ENCODE measurements at regions not wholly inside any gene's neighbourhood (a gene's known extent, or its start where the extent isn't known, plus 50 kb on each side); places are given as distances from the start of the nearest gene placed in this dataset.

DNA sequence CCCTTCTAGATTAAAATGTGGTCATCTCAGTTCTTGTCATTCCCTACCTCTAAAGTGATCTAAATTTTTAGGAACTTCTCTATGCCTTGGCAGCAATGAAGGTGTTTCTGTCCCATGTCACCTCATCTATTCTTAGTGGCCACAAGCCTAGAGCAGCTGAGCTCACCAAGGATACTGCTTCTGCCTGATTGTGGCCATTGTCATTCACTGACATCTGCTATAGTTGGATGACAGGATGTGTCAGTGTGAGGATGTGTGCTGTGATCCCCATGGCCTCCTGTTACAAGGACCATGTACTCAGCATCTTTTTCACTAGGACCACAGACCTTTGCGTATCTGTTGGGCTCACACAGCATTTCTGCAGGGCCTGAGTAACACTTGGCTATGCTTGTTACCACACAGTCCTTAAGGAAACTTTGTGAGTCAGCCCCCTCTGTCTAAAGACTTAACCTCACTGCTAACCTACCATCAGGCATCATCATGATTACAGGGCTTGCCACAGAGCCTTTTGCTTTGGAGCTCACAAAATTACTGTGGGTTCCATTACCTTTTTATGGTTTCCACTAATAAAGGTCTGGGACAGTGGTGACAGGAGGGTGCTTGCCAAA lies 421.0 kb downstream of the ADAM29 start:
- ATAC-seq (no peak), DNase-seq (no peak)
- H3K4me3 Mint-ChIP-seq, result no peak overlapping the region
- H3K4me1 Mint-ChIP-seq (ENCODE audit: low read depth), result no peaks in the 10 kb centered on the region
- no peaks in the 10 kb centered on the region for H3K27me3 Mint-ChIP-seq (ENCODE audit: low read depth)
- no peaks in the 10 kb centered on the region for H3K36me3 Mint-ChIP-seq (ENCODE audit: insufficient read depth)
- H3K9me3 Mint-ChIP-seq, result peaks cover 15% of the 10 kb centered on the region

DNA sequence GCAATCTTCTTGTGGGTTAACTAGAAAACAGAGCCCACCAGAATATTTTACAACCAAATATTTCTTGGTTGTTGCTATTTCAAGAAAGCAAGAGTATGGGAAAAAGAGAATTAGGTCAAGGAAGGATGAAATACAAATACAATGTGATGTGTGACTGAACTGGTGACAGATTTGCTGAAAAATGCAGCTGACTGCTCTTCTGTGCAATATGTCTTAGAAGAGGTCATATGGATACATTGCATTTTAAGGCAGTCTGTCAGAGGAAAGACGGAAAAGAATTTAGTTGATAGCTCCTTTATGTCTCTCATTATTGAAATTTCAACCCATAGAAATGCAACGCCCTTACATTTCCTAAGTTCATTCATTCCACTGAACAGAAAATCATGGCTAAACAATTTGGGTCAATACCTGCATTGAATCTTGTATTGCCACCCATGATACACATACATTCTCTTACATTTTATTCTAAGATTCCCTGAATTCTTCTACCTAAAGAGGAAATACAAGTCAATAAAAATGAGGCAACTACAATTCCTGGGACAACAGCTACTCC lies 423.1 kb downstream of the ADAM29 start:
- Mint-ChIP-seq H3K4me3 (no peak overlapping the region), H3K36me3 (ENCODE audit: insufficient read depth) (no peaks in the 10 kb centered on the region), H3K9me3 (peaks cover 20% of the 10 kb centered on the region), H3K27me3 (ENCODE audit: low read depth) (no peaks in the 10 kb centered on the region), H3K4me1 (ENCODE audit: low read depth) (no peaks in the 10 kb centered on the region)
- ATAC-seq (no peak), DNase-seq (no peak)

DNA sequence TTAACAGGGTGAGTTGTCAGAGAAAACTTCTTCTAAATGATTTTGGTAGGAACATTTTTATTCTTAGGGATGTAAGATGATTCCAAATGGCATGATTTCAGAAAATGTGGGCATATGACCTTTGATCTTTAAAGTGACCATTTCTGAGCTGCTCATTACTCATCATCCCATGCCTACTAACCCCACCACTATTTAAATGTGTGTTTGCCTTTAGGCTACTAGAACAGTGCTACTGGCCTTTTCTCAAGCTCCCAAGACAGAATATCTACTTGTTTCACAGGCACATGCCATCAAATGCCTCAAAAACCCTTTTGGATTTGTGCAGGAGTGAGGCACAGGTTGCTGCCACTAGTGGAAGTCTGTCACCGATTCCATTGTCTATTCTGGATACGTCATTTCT lies 428.2 kb downstream of the ADAM29 start:
- ATAC-seq (no peak), DNase-seq (no peak)
- H3K4me3 Mint-ChIP-seq, result no peak overlapping the region
- H3K27me3 Mint-ChIP-seq (ENCODE audit: low read depth), result no peaks in the 10 kb centered on the region
- H3K36me3 Mint-ChIP-seq (ENCODE audit: insufficient read depth), result no peaks in the 10 kb centered on the region
- no peaks in the 10 kb centered on the region for H3K4me1 Mint-ChIP-seq (ENCODE audit: low read depth)
- H3K9me3 Mint-ChIP-seq, result peaks cover 15% of the 10 kb centered on the region

- Mint-ChIP-seq H3K27me3 (ENCODE audit: low read depth) (no peaks in the 10 kb centered on the region), H3K4me3 (no peak overlapping the region), H3K36me3 (ENCODE audit: insufficient read depth) (no peaks in the 10 kb centered on the region), H3K4me1 (ENCODE audit: low read depth) (no peaks in the 10 kb centered on the region), H3K9me3 (peaks cover 21% of the 10 kb centered on the region)
- DNase-seq (no peak), ATAC-seq (no peak)
These were observed 432.1 kb downstream of the ADAM29 start for GRCh38 chr4:175350246-175350645.

DNA sequence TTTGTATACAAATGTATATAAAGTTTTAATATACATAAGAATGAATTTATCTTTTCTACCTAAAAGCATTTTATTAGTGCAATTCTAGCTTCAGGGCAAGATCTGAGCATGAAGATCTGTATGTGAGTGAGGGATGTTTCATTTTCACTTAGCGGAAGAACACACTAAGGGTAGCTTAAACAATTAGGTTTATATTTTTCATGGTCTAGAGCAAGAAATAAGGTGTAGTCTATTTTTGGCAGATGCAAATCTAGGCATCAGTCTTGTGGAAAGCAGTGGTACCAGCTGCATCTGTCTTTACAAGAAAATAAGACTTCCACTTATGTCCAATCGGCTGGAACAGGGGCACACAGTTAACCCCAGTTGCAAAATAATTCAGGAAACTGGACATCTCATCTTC lies 433.3 kb downstream of the ADAM29 start:
- Mint-ChIP-seq H3K4me1 (ENCODE audit: low read depth) (no peaks in the 10 kb centered on the region), H3K4me3 (no peak overlapping the region), H3K9me3 (peaks cover 24% of the 10 kb centered on the region), H3K27me3 (ENCODE audit: low read depth) (no peaks in the 10 kb centered on the region), H3K36me3 (ENCODE audit: insufficient read depth) (no peaks in the 10 kb centered on the region)
- ATAC-seq (no peak), DNase-seq (no peak)

GRCh38 chr4:175369087-175369486 lies 443.0 kb downstream of the GPM6A start:
- Mint-ChIP-seq H3K27me3 (ENCODE audit: low read depth) (no peaks in the 10 kb centered on the region), H3K4me3 (no peak overlapping the region), H3K9me3 (peaks cover 7% of the 10 kb centered on the region), H3K36me3 (ENCODE audit: insufficient read depth) (no peaks in the 10 kb centered on the region), H3K4me1 (ENCODE audit: low read depth) (no peaks in the 10 kb centered on the region)
- ATAC-seq (no peak), DNase-seq (no peak)

DNA sequence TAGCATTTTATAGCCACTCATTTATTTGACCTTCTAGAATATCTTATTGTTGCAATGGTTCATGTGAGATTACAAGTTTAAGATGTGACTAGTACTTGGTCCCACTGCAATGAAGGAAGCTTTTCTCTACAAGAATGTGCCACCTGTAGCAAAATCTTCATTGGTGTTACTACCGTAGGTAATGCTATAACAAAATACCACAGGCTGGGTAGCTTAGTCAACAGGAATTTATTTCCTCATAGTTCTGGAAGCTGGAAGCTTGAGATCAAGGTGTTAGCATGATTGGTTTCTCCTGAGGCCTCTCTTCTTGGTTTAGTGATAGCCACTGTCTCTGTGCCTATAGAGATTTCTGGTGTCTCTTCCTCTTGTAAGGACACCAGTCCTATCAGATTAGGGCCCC lies 441.0 kb downstream of the GPM6A start:
- DNase-seq, result no peak
- no peaks in the 10 kb centered on the region for H3K4me1 Mint-ChIP-seq (ENCODE audit: low read depth)
- no peaks in the 10 kb centered on the region for H3K27me3 Mint-ChIP-seq (ENCODE audit: low read depth)
- no peak for ATAC-seq
- H3K36me3 Mint-ChIP-seq (ENCODE audit: insufficient read depth), result no peaks in the 10 kb centered on the region
- H3K4me3 Mint-ChIP-seq, result no peak overlapping the region
- H3K9me3 Mint-ChIP-seq, result no peaks in the 10 kb centered on the region

GRCh38 chr4:175373031-175373430 lies 439.0 kb downstream of the GPM6A start:
- Mint-ChIP-seq H3K4me3 (no peak overlapping the region), H3K9me3 (no peaks in the 10 kb centered on the region)
- no peak for ATAC-seq

GRCh38 chr4:175374459-175374858 lies 437.6 kb downstream of the GPM6A start:
- no peaks in the 10 kb centered on the region for H3K27me3 Mint-ChIP-seq (ENCODE audit: low read depth)
- H3K4me1 Mint-ChIP-seq (ENCODE audit: low read depth), result no peaks in the 10 kb centered on the region
- H3K9me3 Mint-ChIP-seq, result no peaks in the 10 kb centered on the region
- no peaks in the 10 kb centered on the region for H3K36me3 Mint-ChIP-seq (ENCODE audit: insufficient read depth)
- DNase-seq, result no peak
- no peak overlapping the region for H3K4me3 Mint-ChIP-seq
- no peak for ATAC-seq

More at GRCh38 chr4:175373031-175373430, 439.0 kb downstream of the GPM6A start:
- Mint-ChIP-seq H3K27me3 (ENCODE audit: low read depth) (no peaks in the 10 kb centered on the region), H3K4me1 (ENCODE audit: low read depth) (no peaks in the 10 kb centered on the region), H3K36me3 (ENCODE audit: insufficient read depth) (no peaks in the 10 kb centered on the region)
- DNase-seq, result no peak

DNA sequence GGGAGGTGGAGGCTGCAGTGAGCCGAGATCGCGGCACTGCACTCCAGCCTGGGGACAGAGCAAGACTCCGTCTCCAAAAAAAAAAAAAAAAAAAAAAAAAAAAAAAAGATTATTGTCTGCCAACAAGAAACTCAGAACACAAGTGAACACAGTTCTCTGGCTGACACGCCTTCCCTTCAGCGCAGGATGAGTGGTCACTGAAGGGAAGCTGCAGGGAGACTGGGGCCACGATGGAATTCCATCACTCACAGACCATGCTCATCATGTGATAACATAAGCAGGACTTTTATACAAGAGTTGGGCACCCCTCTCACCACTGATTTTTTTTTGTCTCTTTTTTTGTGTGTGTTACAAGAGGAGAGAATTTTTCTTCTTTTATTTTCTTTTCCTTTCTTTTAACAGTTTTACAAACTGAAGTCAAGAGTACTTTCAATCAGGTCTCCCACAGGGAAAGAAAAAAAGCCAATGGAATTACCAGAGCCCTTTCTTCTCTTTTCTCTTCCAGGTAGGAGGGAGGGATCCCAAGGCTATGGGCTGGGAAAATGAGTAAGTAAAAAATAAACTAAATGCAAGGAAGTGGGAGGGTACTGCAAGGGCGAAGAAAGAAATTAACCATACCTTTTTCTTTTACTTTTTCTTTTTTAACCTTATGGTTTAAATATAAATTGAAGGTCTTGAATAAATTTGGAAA lies 435.6 kb downstream of the GPM6A start:
- H3K27me3 Mint-ChIP-seq (ENCODE audit: low read depth), result no peaks in the 10 kb centered on the region
- DNase-seq (no peak), ATAC-seq (no peak)
- H3K4me3 Mint-ChIP-seq, result no peak overlapping the region
- H3K4me1 Mint-ChIP-seq (ENCODE audit: low read depth), result no peaks in the 10 kb centered on the region
- no peaks in the 10 kb centered on the region for H3K9me3 Mint-ChIP-seq
- no peaks in the 10 kb centered on the region for H3K36me3 Mint-ChIP-seq (ENCODE audit: insufficient read depth)

- DNase-seq (no peak), ATAC-seq (no peak)
- H3K4me3 Mint-ChIP-seq, result no peak overlapping the region
- H3K36me3 Mint-ChIP-seq (ENCODE audit: insufficient read depth), result no peaks in the 10 kb centered on the region
- no peaks in the 10 kb centered on the region for H3K4me1 Mint-ChIP-seq (ENCODE audit: low read depth)
- no peaks in the 10 kb centered on the region for H3K9me3 Mint-ChIP-seq
- H3K27me3 Mint-ChIP-seq (ENCODE audit: low read depth), result no peaks in the 10 kb centered on the region
These were observed 434.9 kb downstream of the GPM6A start for GRCh38 chr4:175377203-175377602.

- Mint-ChIP-seq H3K36me3 (ENCODE audit: insufficient read depth) (no peaks in the 10 kb centered on the region), H3K27me3 (ENCODE audit: low read depth) (no peaks in the 10 kb centered on the region), H3K4me1 (ENCODE audit: low read depth) (no peaks in the 10 kb centered on the region), H3K9me3 (no peaks in the 10 kb centered on the region), H3K4me3 (no peak overlapping the region)
- DNase-seq (no peak), ATAC-seq (no peak)
These were observed 433.7 kb downstream of the GPM6A start for GRCh38 chr4:175378372-175378771.

GRCh38 chr4:175380841-175381240 lies 431.2 kb downstream of the GPM6A start:
- no peaks in the 10 kb centered on the region for H3K36me3 Mint-ChIP-seq (ENCODE audit: insufficient read depth)
- no peak for ATAC-seq
- H3K27me3 Mint-ChIP-seq (ENCODE audit: low read depth), result no peaks in the 10 kb centered on the region
- DNase-seq, result no peak
- H3K4me1 Mint-ChIP-seq (ENCODE audit: low read depth), result no peaks in the 10 kb centered on the region
- no peak overlapping the region for H3K4me3 Mint-ChIP-seq
- peaks cover 4% of the 10 kb centered on the region for H3K9me3 Mint-ChIP-seq

DNA sequence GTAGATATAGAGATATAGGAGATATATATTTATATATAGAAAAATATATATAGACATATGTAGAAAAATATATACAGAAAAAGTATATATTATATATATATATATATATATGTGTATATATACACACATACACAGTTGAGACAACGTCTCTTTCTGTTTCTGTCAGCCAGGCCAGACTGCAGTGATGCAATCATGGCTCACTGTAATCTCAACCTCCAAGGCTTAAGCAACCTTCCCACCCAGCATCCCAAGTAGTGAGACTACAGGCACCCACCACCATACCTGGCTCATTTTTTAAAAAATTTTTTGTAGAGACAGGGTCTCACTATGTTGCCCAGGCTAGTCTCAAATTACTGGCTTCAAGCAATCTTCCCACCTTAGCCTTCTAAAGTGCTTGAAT lies 426.3 kb downstream of the GPM6A start:
- Mint-ChIP-seq H3K27me3 (ENCODE audit: low read depth) (no peaks in the 10 kb centered on the region), H3K36me3 (ENCODE audit: insufficient read depth) (no peaks in the 10 kb centered on the region), H3K4me1 (ENCODE audit: low read depth) (no peaks in the 10 kb centered on the region), H3K4me3 (no peak overlapping the region), H3K9me3 (peaks cover 11% of the 10 kb centered on the region)
- ATAC-seq (no peak), DNase-seq (no peak)

DNA sequence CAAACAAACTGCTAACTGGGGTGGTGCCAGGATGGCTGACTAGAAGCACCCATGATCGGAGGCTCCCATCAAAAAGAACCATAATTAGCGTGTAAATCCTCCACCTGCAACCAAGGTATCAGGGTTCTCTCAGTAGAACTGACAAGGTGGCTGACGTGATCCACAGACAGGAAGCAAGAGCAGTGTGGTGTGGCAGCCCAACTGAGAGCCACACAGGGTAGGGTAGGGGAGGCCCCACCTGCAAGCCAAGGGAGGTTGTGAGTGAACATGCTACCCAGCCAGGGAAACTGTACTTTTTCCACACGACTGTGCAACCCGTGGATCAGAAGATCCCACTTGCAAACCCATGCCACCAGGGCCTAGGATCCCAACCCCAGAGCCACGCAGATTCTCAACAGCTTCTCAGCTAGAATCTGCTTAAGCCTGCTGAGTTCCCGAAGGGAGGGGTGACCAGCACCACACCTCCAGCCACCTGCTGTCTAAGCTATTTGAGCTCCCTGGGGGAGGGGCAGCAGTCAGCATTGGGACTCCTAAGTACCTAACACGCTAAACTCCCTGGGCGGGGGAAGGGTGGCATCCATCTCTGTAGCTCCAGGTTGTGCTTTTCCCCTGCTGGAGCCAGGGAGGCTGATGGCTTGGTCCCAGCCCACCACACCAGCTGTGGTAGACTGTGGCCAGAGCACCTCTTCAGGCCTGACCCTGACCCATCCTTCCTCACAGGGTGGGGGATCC lies 425.1 kb downstream of the GPM6A start:
- no peaks in the 10 kb centered on the region for H3K36me3 Mint-ChIP-seq (ENCODE audit: insufficient read depth)
- no peak for DNase-seq
- no peak for ATAC-seq
- H3K4me1 Mint-ChIP-seq (ENCODE audit: low read depth), result no peaks in the 10 kb centered on the region
- H3K27me3 Mint-ChIP-seq (ENCODE audit: low read depth), result no peaks in the 10 kb centered on the region
- no peak overlapping the region for H3K4me3 Mint-ChIP-seq
- H3K9me3 Mint-ChIP-seq, result peaks cover 11% of the 10 kb centered on the region
